ENCODE measurements at regions not wholly inside any gene's neighbourhood (a gene's known extent, or its start where the extent isn't known, plus 50 kb on each side); places are given as distances from the start of the nearest gene placed in this dataset.

DNA sequence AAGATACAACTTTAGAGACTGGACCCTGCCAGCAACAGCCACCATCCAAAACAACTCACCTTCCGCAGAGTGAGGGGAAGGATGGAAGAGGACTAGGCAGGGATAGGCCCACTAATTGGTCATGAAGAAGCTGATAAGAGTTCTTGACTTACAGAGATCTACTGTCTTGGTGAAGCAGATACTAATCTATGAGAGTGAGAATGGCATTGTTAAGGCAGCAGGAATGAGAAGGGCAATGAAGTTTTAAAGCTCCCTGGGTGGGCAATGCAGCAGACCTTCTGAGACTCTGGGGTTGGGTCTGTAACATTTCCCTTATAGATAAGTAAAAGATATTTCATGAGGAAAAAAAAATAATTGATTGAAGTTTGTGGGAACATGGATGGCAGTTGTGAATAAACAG lies 63.7 kb downstream of the KLF12 start:
- no peak for TF ChIP-seq CTCF (IDR thresholded peaks at IDR 0.05; ENCODE audit: low read length)
- TF ChIP-seq EZH2 (IDR thresholded peaks at IDR 0.05; ENCODE audit: borderline replicate concordance, low read length): no peak
